ENCODE measurements at regions not wholly inside any gene's neighbourhood (a gene's known extent, or its start where the extent isn't known, plus 50 kb on each side); places are given as distances from the start of the nearest gene placed in this dataset.
A peak's percentile ranks its signal among the peaks of the same experiment; 100 is the strongest.
"Not testable (repeated sequence)": the region's sequence is repeated elsewhere in the genome, so short reads cannot be mapped to it uniquely, and the experiment has no call there.

DNA sequence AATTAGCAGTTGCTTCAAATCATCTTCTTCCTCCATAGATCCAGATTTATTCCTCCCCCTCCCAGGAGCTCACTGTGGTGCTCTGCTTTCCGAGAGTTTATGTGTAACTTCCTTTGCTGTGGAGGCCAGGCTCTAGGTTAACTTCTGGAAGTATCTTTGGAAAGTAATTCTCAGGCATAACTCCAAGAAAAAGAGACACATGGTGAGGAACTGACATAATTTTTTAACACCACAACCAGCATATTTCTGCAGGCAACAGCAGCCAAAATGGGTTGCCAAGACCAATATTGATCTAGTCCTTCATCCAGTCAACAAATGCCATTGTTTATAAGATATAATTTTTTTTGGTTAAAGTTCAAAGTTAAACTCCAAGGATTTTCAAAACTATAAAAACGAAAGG is 114.5 kb upstream of the RBPJ start:
- peak; percentile 99 for DNase-seq (ENCODE audit: low read depth)
- TF ChIP-seq, protein P1, sequence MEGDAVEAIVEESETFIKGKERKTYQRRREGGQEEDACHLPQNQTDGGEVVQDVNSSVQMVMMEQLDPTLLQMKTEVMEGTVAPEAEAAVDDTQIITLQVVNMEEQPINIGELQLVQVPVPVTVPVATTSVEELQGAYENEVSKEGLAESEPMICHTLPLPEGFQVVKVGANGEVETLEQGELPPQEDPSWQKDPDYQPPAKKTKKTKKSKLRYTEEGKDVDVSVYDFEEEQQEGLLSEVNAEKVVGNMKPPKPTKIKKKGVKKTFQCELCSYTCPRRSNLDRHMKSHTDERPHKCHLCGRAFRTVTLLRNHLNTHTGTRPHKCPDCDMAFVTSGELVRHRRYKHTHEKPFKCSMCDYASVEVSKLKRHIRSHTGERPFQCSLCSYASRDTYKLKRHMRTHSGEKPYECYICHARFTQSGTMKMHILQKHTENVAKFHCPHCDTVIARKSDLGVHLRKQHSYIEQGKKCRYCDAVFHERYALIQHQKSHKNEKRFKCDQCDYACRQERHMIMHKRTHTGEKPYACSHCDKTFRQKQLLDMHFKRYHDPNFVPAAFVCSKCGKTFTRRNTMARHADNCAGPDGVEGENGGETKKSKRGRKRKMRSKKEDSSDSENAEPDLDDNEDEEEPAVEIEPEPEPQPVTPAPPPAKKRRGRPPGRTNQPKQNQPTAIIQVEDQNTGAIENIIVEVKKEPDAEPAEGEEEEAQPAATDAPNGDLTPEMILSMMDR (IDR thresholded peaks at IDR 0.05; ENCODE audit: insufficient read depth, low read length): no peak
- H3K4me3 ChIP-seq (ENCODE audit: low read depth, low read length): no peak overlapping the region

DNA sequence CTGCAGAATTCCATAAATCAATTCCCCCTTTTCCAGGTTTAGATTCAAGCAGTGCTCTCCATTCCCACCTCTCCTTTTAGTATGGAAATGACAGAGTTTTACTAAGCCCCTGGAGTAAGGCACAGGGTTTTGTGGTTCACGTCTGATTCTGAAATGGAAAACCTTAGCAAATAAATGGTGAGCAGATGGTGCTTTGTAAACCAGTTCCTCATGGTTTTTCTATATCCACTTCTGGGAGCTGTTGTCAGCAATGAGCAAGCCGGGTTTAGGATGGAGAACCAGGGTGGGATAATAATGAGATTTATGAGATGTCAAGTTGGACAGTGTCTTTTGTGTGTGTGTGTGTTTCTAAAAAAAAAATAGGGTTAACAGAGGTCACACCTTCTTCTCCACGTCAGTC is 113.8 kb upstream of the RBPJ start:
- TF ChIP-seq, protein P1 (IDR thresholded peaks at IDR 0.05; ENCODE audit: insufficient read depth, low read length): no peak
- no peak overlapping the region for H3K4me3 ChIP-seq (ENCODE audit: low read depth, low read length)
- no peak for DNase-seq (ENCODE audit: low read depth)

DNA sequence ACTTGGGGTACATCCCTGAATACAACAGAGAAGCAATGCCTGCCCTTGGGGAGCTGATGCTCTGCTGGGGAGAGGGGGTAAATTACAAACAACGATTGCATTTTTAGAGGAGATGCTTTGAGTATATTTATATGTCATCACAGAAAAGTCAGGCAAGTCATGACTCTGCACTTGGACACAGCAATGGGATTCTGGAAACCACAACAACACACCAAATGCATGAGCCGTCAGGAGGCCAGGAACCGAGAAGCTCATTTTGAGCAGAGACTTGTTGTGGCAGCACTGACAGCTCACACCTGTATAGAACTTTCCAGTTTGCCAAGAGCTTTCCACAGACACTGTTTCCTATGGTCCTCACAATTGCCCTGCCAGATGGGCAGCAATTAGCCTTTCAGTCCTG is 113.2 kb upstream of the RBPJ start:
- no peak for DNase-seq (ENCODE audit: low read depth)
- TF ChIP-seq, protein P1 (IDR thresholded peaks at IDR 0.05; ENCODE audit: insufficient read depth, low read length): no peak
- H3K4me3 ChIP-seq (ENCODE audit: low read depth, low read length): no peak overlapping the region

DNA sequence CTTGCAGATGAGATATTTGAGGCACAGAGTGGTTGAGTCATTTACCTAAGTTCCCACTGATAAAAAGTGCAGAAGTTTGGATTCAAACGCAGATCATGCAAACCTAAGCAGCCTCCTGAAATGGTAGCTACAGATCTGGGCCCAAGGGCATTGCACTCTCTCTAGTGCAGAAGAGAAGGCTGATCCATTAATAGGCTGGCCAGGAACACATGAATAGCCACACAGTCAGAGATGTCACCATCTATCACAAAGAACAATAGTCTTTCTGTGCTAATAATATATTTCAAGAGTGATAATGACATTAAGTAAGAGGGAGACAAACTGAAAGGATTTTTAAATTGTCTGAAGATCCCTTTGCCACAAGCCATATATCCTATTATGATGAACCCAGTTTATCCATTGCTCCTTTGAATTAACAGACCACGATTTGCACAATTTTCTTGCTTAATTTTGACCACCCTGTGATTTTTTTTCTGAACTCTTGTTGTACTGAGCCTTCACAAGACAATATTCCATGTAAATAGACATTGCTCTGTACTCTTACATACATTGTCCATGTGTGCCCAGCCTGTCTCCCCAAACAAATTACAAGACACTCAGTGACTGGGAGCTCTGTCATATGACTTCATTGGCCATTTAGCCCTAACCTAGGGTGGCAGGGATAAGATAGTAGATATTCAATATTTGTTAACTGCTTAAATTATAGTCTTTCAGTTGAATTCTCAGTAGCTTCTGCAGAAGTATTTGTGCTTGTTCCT is 112.4 kb upstream of the RBPJ start:
- DNase-seq (ENCODE audit: low read depth): no peak
- TF ChIP-seq, protein P1 (IDR thresholded peaks at IDR 0.05; ENCODE audit: insufficient read depth, low read length): no peak
- no peak overlapping the region for H3K4me3 ChIP-seq (ENCODE audit: low read depth, low read length)

DNA sequence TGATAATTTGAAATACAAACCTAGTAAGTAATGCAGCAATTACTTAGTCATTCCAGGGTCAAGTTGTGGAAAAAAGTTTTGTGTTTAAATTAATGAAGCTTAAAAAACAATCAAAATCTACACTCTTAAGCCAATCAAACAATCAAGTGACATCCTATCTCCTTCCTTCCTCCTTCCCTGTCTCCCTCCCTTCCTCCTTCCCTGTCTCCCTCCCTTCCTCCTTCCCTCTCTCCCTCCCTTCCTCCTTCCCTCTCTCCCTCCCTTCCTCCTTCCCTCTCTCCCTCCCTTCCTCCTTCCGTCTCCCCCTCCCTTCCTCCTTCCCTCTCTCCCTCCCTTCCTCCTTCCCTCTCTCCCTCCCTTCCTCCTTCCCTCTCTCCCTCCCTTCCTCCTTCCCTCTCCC is 111.4 kb upstream of the RBPJ start:
- H3K4me3 ChIP-seq (ENCODE audit: low read depth, low read length); DNase-seq (ENCODE audit: low read depth): not testable (repeated sequence)

DNA sequence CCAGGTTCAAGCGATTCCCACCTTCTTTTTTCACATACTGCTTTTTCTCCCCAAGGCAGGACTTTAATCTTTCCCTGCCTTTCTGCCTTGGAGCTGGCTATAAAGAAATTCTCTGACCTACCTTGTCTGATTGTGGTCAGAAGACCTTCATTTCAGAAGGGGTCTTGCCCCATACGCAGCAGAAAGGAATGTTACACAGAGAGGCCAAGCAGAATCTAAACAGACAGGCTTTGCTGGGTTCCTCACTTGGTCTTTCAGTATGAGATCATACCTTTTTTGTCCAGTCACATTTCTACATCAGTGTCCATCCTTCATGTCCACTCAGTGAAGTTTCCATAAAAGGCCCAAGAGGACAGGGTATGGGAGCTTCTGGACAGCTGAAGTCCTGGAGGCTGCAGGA is 108.3 kb upstream of the RBPJ start:
- H3K4me3 ChIP-seq (ENCODE audit: low read depth, low read length): no peak overlapping the region
- no peak for DNase-seq (ENCODE audit: low read depth)
- TF ChIP-seq, protein P1 (IDR thresholded peaks at IDR 0.05; ENCODE audit: insufficient read depth, low read length): no peak

DNA sequence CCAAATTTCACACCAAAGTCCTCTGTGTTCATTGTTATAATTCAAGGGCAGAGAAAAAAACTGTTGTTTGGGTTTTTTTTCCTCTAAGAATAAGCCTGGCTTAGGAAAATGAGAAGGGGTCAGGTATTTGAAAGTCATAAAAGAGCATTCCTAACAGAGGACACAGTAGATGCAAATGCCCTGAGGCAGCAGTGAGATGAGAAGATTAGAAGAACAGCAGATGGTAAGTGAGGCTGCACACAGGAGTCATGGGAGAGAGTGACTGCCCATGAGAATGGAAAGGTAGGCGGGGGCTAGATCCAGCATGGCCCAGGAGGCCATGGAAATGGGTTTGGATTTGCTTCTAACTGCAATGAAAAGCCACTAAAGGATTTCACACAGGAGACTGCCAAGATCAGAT is 107.5 kb upstream of the RBPJ start:
- TF ChIP-seq, protein P1 (IDR thresholded peaks at IDR 0.05; ENCODE audit: insufficient read depth, low read length): no peak
- DNase-seq (ENCODE audit: low read depth): no peak
- no peak overlapping the region for H3K4me3 ChIP-seq (ENCODE audit: low read depth, low read length)
